ENCODE measurements at regions not wholly inside any gene's neighbourhood (a gene's known extent, or its start where the extent isn't known, plus 50 kb on each side); places are given as distances from the start of the nearest gene placed in this dataset.

GRCh38 chr11:22556381-22556780 is 69.2 kb downstream of the FANCF start:
- Histone ChIP-seq H3K9me3 (ENCODE audit: insufficient read depth in 2 of 2, low read depth in 1 of 2, low read length in 1 of 2) (no peaks in the 10 kb centered on the region), H2BK5ac (ENCODE audit: low read depth, low read length) (no peak overlapping the region), H2BK15ac (ENCODE audit: low read length) (no peak overlapping the region), H3K4me2 (ENCODE audit: insufficient read depth in 1 of 2, low read depth in 2 of 2, low read length in 2 of 2) (no peak overlapping the region), H4K5ac (ENCODE audit: insufficient read length, low read depth, low read length) (no peak overlapping the region), H3K23ac (ENCODE audit: insufficient read length) (no peak overlapping the region), H2BK120ac (replicated peaks; ENCODE audit: low read depth, low read length) (no peak overlapping the region), H3K56ac (replicated peaks; ENCODE audit: insufficient read length, low read depth, low read length) (no peak overlapping the region), H3K4me1 (replicated peaks in 1 of 4; ENCODE audit: control insufficient read depth in 3 of 4, insufficient read depth in 4 of 4, low read length in 3 of 4) (no peaks in the 10 kb centered on the region), H3K4ac (replicated peaks; ENCODE audit: insufficient read length, low read depth, low read length) (no peak overlapping the region), H3K4me3 (ENCODE audit: extremely low read depth in 1 of 4, insufficient read depth in 2 of 4, low read depth in 3 of 4, low read length in 4 of 4) (no peak overlapping the region), H4K20me1 (replicated peaks in 1 of 2; ENCODE audit: control insufficient read depth in 1 of 2, insufficient read depth in 2 of 2, low read length in 2 of 2) (no peaks in the 10 kb centered on the region), H3K27me3 (replicated peaks in 1 of 4; ENCODE audit: control insufficient read depth in 3 of 4, extremely low read depth in 1 of 4, insufficient read depth in 3 of 4, low read length in 3 of 4) (no peaks in the 10 kb centered on the region), H3K27ac (ENCODE audit: low read depth, low read length) (no peak overlapping the region), H2AFZ (ENCODE audit: low read length) (no peak overlapping the region), H3K23me2 (ENCODE audit: low read depth, low read length) (no peaks in the 10 kb centered on the region), H3K79me1 (ENCODE audit: low read depth, low read length) (no peaks in the 10 kb centered on the region), H3K18ac (ENCODE audit: extremely low read depth, low read length) (no peak overlapping the region), H3K79me2 (ENCODE audit: control insufficient read depth in 1 of 2, insufficient read depth in 2 of 2, low read length in 2 of 2) (no peaks in the 10 kb centered on the region), H3K14ac (ENCODE audit: insufficient read length) (no peak overlapping the region), H2AK5ac (ENCODE audit: low read depth, low read length) (no peak overlapping the region), H4K8ac (ENCODE audit: extremely low read depth, insufficient read depth, low read length) (no peak overlapping the region), H3K36me3 (ENCODE audit: control insufficient read depth in 2 of 4, insufficient read depth in 4 of 4, low read length in 3 of 4) (no peaks in the 10 kb centered on the region), H4K91ac (replicated peaks; ENCODE audit: insufficient read length, low read length) (no peak overlapping the region), H2BK20ac (ENCODE audit: low read length) (no peak overlapping the region), H3K9ac (replicated peaks in 1 of 4; ENCODE audit: extremely low read depth in 1 of 4, low read depth in 3 of 4, low read length in 3 of 4) (no peak overlapping the region), H2BK12ac (ENCODE audit: low read depth, low read length) (no peak overlapping the region)
- ChIA-PET POLR2A (ENCODE audit: partially characterized antibody) (interaction anchor here (1.3 kb wide), 1 partner anchor 28 kb away, joined by 4 read pairs; no protein-coding TSS in a partner anchor), CTCF (ENCODE audit: partially characterized antibody) (interaction anchor here (1.4 to 2.8 kb wide), 2 partner anchors 10 to 16 kb away, joined by 6 to 13 read pairs; no protein-coding TSS in a partner anchor)
- FAIRE-seq (no peak), DNase-seq (ENCODE audit: low read depth in 1 of 2, low spot score in 2 of 2) (no peak)
- TF ChIP-seq EGR1 (IDR thresholded peaks at IDR 0.05; ENCODE audit: borderline replicate concordance, low read depth, low read length) (no peak), MAX (IDR thresholded peaks at IDR 0.05) (no peak), GTF2F1 (IDR thresholded peaks at IDR 0.05; ENCODE audit: borderline replicate concordance, low read depth, low read length) (no peak), USF2 (IDR thresholded peaks at IDR 0.05; ENCODE audit: low read length) (no peak), TCF12 (IDR thresholded peaks at IDR 0.05; ENCODE audit: low read depth, low read length) (no peak)
- WGBS, 2 experiments (ENCODE audit: extremely low coverage in 1 of 2, insufficient coverage in 1 of 2, insufficient read length in 1 of 2, insufficient replicate concordance in 2 of 2, low coverage in 1 of 2, low lambda C conversion rate in 2 of 2, missing lambda C conversion rate in 1 of 2), result 98% methylated on average over 2 of the region's 2 CpGs; no CpG with 5 or more reads in 1 of the 2 experiments

Measured in H1 (cell line).